ENCODE measurements at regions not wholly inside any gene's neighbourhood (a gene's known extent, or its start where the extent isn't known, plus 50 kb on each side); places are given as distances from the start of the nearest gene placed in this dataset.

DNA sequence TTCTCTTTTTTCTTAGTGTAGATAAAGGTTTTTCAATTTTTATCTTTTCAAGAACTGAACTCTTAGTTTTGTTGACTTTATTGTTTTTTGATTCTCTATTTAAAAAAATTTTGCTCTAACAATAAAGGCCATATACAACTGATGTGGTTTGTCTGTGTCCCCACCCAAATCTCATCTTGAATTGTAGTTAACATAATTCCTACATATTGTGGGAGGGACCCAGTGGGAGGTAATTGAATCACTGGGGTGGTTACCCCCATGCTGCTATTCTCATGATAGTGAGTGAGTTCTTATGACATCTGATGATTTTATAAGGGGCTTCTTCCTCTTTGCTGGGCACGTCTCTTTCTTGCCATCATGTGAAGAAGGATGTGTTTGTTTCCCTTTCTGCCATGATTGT is 199.8 kb downstream of the DHX35 start:
- DNase-seq, result no peak

DNA sequence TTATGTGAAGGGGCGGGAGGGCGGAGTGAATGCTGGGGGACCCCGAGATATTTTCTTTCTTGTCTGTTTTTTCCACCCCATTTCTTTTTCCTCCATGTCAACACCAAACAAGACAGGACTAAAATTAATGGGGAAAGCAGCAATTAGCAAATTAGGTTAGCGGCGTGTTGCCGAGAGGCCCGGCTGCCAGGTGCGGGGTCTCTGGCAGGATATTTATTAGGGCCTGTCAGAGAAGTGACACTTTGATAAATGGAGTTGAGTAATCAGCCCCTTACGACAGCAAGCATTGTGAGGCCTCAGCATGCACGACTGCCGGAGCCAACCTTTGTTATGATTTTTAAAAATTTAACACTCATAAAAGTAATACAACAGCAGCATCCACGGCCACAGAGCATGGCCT is 193.8 kb downstream of the DHX35 start:
- DNase-seq, result no peak

DNA sequence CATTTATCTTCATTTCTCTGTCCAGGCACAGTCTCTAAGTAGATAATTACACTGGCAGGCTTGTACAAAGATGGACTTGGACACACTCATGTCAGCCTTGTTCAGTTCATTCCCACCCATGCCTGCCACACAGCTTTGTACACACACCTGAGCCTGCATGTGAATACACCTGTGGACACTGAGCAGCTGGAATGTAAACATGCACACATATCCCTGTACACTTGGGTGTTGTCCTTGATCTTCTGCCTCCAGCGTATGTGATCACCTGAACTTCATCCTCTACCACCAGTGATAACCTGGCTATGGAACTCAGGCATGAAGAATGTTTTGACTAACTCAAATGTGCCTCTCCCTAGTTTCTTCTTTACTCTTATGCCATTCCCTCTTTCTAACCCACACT is 190.6 kb downstream of the DHX35 start:
- DNase-seq, result no peak

DNA sequence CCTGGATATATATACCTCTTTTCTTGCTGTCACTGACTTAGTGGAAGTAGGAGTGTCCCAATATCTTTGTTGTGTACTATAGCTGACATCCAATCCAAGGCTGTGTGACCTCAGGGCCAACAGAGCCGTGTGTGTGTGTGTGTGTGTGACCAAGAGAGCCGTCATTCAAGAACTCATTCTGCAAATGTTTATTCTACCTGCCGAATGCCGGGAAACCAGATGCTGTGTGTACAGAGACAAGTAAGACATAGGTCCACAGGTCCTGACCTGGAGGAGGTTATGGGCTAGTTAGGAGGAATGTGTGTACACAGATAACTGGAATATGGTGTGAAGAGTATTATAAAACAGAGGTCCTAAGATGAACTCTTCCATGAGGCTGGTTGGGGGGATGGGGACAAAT is 190.0 kb downstream of the DHX35 start:
- no peak for DNase-seq

DNA sequence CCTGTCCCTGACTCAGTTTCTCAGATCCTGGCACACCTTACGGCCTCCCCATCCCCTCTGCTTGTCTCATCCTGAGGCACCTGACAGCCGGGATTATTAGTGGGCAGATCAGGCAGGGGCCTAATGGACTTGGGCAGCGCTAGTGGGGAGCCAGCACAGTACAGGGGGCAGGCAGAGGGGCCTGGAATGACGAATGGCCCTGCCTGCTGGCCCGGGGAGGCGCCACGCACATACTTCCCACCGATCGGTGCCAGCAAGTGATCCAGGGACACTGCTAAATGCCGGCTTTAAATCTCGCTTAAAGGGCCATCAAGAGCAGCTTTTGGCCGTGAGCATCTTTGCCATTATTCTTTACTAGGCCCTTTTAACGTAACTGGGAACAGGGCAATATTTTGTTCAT is 188.4 kb downstream of the DHX35 start:
- no peak for DNase-seq

DNA sequence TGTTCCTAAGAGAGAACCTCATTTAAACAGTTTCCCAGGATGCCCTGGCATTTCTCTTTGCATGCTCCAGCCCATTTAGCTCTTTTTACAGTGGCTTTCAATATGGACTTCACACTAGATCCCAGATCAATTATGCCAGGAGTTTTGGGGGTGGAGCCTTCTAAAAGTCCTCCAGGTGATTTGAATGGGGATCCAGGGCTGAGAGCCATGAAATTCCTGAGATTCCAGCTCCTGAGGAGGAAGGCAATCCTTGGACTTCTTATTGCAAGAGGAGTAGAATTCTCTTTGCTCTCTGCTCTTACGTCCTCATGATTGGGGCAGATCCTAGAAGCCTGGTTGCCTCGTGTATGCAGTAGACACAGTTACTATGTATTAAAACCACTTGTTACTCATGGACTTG is 184.2 kb downstream of the DHX35 start:
- DNase-seq, result no peak

DNA sequence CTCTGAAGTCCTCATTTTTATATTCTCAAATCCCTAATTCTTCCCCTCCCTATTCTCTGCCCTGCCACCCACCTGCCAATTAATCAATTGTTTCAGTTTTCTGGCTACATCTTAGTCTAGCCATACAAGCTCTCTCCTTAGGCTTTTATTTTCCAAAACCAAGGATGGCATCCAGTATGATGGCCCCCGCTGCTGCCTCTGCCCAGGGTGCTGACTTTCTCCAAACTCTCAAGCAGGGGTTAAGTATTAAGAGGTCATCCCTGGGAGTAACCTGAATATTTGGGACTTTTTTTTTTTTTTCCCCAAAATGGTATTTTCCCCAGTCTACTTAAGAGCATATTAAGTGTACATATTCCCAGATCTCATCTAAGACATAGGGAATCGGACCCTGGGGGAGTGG is 183.8 kb downstream of the DHX35 start:
- no peak for DNase-seq

DNA sequence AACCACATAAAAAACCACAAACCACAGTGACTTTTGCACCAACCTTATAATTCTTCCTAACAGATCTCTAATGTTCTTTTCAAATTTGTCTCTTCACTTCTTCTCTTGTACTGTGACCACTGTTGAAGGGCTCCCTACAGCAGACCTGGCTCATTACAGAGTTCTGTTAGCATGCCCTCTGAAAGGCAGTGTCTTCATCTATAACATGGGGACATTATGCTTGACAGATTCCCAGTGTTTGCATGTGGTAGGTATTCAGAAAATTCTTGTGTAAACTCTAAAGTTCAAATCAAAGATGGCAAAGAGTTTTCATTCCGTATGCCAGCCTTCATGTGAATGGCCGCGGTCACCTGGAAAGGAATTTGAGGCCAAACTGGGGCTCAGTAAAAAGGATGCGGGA is 182.6 kb downstream of the DHX35 start:
- no peak for DNase-seq

DNA sequence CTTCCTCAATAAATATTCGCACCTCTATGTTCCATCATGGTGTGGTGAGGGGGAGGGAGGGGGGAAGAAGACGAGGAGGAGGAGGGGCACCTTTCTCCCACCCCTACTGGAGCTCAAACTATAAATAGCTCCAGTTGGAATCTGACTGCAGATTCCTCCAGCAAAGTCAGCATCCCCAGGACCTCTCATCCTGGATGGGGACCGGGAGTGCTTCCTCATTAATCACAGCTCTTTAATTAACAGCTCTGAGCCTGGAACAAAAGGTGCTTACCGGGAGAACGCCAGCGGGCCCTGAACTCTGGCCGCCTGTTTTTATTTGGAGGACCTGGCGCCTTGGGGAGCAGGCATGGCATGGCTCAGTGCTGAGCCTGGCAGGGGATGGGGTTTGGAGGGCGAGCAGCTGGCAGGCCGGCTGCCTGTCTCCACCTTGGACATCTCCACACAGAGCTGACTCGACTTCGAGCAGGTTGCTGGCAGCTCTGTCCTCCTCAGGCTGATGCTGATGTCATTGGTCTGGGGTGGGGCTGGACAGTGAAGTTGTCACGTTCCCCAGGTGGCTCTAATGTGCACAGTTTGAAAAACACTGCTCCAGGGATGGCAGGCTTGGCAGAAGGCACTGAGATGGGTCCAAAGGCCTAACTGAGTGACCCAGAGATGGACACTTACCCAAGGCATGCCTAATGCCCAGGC is 180.4 kb downstream of the DHX35 start:
- no peak for DNase-seq

DNA sequence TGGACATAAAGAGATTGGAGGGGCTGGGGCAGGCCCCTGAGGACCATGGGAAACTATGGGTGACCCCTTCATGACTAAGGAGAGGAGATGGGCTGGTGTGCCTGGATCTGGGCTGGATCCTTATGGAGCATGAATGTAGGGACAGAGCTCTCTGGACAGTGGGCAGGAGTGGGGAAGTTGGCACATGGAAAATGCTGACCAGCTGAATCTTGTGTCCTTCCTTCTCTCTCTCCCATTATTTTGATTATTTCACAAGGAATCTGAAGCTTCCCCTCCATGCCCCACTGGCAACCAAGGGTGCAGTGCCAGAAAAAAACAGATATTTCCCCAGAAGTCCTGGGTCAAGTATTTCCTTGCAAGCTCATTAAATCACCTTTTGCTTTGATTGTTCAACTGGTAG is 175.2 kb downstream of the DHX35 start:
- DNase-seq, result no peak

DNA sequence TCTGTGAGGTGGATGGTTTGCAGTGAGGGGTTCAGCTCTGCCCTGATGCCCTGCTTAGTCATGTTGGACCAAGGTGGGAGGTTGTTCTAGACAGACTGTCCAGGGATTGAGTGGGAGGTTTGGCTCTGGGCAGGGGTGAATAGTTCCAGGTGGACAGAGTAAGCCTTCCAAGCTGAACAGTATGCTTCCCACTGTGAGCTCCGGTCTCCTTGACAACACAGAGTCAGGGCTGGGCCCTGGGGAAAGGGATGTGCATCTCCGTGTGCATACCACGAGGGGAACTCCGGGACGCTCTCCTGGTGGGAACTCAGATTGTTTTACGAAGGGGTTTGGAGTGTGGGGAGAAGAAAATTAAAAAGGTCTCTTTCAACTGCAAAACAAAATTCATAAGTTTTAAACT is 174.7 kb downstream of the DHX35 start:
- DNase-seq, result no peak

DNA sequence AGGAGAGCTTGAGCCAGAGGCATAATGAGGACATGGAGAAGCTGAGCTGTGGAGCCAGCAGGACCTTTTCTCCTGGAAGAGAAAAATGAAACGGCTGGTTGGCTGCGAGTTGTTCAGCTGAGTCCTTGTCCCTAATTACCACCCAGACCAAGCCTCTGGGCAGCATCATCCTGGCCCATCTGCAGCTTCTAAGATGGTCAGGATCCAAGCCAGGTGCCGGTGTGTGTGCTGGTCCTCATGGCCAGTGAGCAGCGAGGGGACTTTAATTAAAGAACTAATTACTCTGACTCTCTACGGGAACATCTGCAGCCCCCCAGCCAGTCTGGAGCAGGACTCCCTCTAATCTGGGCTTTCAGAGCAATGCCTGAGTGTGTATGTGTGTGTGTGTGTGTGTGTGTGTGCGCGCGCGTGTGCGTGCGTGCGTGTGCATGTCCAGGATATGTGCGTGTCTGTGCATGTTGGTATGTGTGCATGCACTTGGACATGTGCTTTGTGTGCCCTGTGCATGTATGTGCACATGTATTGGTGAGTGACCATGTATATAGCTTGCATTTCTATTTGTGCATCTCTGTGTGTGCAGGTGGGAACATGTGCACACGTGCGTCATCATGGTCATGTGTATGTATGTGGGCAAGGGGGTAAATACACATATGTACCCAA is 173.9 kb downstream of the DHX35 start:
- no peak for DNase-seq

DNA sequence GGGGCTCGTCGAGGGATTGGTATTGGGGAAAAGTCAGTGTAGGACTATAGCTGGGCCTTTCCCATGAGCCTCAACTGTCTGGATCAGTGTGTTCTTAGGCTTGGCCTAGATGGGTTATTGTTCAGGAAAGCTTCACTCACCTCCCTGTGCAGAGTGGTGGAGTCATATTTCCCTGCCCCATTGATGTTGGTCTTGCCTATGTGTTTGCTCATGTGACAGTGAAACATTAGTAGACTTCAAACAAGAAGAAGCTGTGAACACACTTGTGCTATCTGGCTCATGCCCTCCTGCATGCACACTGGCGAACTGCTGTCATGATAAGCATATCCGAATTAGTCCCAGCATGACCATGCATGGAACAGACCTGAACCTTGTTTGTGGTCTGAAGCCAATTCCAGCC is 171.1 kb downstream of the DHX35 start:
- no peak for DNase-seq

DNA sequence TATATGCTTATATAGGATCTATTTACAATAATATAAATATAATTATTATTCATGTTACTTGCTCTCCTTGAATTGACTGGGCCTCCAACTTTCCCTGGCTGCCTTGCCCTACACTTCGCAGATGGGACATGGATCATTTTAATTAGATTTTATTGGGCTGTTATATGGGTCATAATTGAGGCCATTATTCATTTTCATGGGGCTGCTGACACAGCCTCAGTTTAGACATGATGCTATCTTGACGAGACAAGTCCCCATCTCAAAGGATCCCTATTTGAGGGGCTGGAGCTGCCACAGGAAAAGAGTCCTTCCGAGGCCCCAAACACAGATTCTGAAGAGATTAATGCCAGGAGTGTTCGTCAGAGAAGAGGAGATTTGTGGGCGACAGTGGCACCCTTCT is 170.4 kb downstream of the DHX35 start:
- DNase-seq, result no peak

DNA sequence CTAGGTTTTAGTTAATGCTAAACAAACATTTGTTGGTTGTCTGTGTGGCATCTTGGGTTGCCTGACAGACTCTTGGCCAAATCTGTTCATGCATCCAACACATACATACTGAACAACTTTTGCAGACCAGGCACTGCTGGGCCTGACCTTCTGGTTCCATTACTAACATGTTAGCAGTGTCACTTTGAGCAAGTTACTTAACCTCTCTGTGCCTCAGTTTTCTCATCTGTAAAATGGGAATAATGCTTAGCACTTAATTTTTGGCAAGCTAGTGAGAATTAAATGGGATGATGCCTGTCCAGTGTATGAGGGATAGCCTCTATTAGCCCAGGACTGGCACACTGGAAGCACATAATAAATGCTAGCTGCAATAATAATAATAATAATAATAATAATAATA is 169.9 kb downstream of the DHX35 start:
- DNase-seq, result no peak

DNA sequence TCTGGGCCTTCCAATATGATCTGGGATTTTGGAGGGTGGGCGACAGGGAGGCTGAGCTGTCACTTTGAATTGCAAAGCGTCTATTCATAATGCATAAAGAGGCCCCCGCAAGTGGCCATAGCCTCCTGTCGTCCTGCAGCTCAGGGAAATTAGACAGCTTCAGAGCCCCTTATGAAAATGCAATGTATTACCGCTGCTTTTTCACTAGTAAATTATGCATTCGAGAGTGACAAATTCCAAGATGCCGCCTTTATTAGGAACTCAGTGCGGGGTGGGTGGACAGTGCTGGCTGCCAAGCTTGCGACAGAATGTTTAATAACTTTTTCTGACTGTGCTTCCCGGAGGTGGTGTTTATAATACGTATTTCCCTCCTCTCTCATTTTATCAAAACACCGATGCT is 168.5 kb downstream of the DHX35 start:
- DNase-seq, result no peak

DNA sequence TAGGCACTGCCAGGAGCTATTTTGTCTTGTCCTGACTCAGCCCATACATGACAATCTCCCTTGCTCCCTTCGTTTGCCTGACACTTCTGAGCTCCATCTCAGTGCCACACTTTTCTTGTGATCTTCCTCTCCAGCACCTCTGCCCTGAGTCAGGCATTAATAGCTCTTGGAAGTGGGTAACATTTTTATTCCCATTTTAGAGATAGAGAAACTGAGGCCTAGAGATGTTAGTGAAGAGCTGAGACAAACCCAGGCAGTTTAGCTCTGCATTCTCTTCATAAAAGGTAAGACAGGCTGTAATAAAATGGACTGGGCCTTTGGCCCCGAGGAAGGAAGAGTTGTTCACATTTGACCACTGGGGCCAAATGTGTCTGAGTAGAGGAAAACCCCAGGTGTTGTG is 167.4 kb downstream of the DHX35 start:
- no peak for DNase-seq

DNA sequence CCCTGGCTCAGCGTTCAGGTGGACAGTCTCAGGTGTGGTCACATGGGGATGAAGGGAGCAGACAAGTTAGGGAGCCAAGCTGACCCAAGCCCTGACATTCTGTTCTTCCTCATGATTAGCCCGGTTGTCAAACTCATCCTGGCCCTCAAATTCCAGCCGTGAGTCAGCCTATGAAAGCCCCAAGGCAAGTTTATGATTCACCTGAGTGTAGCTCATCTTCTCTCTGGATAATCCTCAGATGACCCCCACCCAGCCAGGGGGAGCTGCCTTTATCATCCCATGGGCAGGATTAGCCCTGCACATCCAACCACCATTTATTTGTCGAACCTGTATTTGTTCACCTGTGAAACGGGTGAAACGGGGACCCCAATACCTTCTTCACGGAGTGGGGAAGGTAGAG is 161.9 kb downstream of the DHX35 start:
- DNase-seq, result no peak

DNA sequence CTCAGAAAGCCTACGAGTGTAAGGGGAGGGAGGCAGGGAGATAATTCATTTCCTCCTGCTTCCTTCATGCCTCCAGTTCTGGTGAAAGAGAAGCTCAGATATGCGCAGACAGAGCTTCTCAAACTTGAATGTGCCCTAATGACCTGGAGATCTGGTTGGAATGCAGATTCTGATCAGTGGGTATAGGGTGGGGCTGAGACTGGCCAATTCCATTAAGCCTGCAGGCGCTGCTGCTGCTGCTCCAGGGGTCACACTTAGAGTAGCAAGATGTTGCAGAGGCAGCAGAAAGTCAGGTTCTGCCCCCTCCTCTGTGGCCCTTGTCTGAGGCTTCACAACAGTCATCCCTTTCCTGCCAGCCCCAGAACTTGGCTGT is 161.0 kb downstream of the DHX35 start:
- DNase-seq, result no peak

DNA sequence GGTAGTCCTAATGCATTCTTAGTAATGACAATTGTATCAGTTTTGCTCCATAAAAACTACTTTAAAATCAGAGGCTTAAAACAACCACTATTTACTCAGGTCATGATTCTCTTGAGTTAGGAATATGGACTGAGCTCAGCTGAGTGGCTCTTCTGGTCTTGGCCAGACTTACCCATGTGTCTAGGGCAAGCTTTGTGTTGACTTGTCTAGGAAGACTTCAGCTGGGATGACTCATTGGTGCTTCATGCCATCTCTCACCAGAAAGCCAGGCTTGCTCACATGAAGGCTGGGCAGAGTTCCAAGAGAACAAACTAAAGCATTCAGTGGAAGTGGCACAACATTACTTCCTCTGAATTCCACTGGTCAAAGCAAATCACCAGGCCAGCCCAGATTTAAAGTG is 155.3 kb downstream of the DHX35 start:
- DNase-seq, result no peak

DNA sequence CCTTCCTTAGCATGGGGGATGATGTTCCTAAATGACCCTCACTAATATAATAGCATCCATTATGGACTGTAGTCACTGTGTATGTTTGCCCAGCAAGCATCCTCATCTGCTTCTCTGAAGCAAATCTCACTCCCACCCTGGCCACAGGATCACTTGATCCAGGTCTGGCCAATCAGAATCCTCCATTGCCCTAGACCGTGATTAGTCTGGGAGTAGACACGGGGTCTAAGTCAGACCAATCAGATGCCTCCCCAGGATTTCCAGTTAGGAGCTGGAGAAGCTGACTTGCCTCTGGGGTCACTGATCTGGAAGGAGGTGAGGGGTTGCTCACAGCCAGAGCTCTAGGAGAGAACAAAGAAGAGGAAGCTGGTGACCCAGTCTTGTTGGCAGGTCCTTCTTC is 153.9 kb downstream of the DHX35 start:
- DNase-seq, result no peak

DNA sequence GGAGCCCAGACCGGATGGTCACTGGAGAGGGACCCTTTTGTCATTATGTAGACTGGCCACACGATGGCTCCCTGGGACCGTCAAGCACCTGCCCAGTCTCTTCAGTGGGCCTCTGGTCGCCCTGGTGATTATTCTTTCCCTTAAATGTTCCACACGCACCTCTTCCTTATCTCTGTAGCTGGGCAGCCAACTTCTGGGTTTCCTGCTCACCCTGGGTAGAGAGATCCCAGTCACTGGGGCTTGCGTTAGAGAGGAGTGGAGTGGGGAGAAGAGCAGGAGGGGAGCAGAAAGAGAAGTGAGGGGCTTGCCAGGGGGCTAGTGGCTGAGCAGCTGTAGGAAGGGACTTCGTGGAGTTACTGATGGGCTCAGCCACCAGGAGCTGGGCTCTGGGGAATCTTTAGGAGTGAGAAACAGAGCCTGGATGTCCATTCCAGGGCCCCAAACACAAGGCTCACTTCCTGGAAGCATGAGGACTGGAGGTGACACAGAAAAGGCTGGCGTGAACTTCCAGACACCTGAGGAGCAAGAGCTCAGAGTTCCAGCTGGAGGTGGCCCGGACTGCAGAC is 150.1 kb downstream of the DHX35 start:
- peak; percentile 50 for DNase-seq

DNA sequence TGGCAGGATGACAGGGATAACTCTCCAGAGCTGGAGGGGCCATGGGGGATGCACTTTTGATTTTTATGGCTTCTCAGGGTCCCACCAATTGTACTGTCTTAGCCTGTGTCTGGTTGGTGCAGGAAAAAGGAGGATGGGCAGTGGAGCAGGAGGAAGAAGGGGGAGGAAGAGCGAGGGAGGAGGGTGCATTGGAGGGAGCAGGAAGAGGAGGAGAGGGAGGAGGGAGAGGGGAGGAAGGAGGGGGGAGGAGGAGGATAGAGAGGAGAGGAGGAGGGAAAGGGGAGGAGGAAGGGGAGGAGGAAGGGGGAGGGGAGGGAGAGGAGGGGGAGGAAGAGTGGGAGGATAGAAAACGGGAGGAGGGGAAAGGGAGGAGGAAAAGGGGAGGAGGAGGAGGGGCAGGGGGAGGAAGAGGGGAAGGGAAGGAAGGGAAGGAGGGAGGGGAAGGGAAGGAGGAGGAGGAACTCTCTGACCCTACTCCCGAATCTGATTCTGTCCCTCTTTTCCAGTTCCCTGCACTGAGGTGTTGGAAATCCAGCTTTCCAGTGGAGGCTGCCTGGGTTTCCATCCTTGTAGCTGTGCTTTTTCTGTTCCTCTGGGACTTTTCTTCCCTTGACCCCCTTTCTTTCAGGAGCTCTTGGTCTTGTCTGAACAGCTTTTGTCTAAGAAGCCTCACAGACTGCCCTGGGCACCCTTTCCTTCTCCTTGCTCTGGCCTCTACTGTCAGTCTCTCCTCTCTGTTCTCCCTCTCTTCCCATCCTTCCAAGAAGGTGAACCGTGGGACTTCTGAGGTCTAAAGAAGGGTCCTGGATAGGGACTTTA is 149.4 kb downstream of the DHX35 start:
- DNase-seq, result no peak

DNA sequence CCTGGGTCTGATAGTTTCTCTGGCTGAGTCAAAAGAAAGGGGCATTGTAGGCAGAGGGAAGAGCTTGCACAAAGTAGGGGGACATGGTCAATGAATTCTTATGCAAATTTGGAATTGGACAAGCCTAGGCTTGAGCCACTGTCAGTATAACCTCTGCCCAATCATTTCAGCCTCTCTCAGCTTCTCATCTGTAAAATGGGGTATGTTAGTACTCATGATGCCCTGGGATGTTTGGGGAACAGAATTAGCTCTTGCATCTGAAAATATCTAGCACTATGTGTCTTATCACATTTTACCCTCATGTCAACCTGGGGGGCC is 148.6 kb downstream of the DHX35 start:
- DNase-seq, result no peak
